MM.1S (cell line): ENCODE measurements at regions not wholly inside any gene's neighbourhood (a gene's known extent, or its start where the extent isn't known, plus 50 kb on each side); places are given as distances from the start of the nearest gene placed in this dataset.

ENCODE experiments used
- DNase-seq: peaks from one replicate; pipeline ENCODE4 v3.0.0-alpha.2; 2015
- H2AFZ ChIP-seq: fragments of 300-600 bp; sonication (generic); 2 replicates; pipeline ENCODE4 v1.6.0; 2016; ENCODE audit warnings: antibody characterized with exemption, low read length
- H3F3A ChIP-seq: fragments of 300-600 bp; sonication (generic); 2 replicates; pipeline ENCODE4 v1.6.1; 2016; ENCODE audit warnings: mild to moderate bottlenecking, antibody characterized with exemption, low read length, moderate library complexity, mixed read lengths; ENCODE audit not compliant: insufficient read depth
- H3K27ac ChIP-seq: fragments of 300-600 bp; sonication (generic); 2 replicates; pipeline ENCODE4 v1.5.1; 2016; ENCODE audit warnings: mild to moderate bottlenecking, low read length
- H3K27me3 ChIP-seq: fragments of 300-600 bp; sonication (generic); replicated peaks from 2 replicates; pipeline ENCODE4 v1.6.0; 2016; ENCODE audit warnings: low read length; ENCODE audit not compliant: insufficient read depth
- H3K36me3 ChIP-seq: fragments of 300-600 bp; sonication (generic); replicated peaks from 2 replicates; pipeline ENCODE4 v1.6.1; 2016; ENCODE audit warnings: mild to moderate bottlenecking, low read length, mixed read lengths; ENCODE audit not compliant: insufficient read depth
- H3K4me1 ChIP-seq: fragments of 300-600 bp; sonication (generic); 2 replicates; pipeline ENCODE4 v1.6.1; 2016; ENCODE audit warnings: low read length, mixed read lengths
- H3K4me2 ChIP-seq: fragments of 300-600 bp; sonication (generic); 2 replicates; pipeline ENCODE4 v1.6.0; 2016; ENCODE audit warnings: low read depth, low read length
- H3K4me3 ChIP-seq: fragments of 300-600 bp; sonication (generic); 2 replicates; pipeline ENCODE4 v1.5.1; 2016; ENCODE audit warnings: low read length, mixed read lengths
- H3K79me2 ChIP-seq: fragments of 300-600 bp; sonication (generic); 2 replicates; pipeline ENCODE4 v1.6.1; 2016; ENCODE audit warnings: mixed run types, low read length, mixed read lengths
- H3K9ac ChIP-seq: fragments of 300-600 bp; sonication (generic); 2 replicates; pipeline ENCODE4 v1.6.1; 2016; ENCODE audit warnings: low read length, mixed read lengths
- H3K9me2 ChIP-seq: fragments of 300-600 bp; sonication (generic); replicated peaks from 2 replicates; pipeline ENCODE4 v1.6.1; 2016; ENCODE audit warnings: mild to moderate bottlenecking, low read length, mixed read lengths; ENCODE audit not compliant: insufficient read depth
- H3K9me3 ChIP-seq: fragments of 300-600 bp; sonication (generic); replicated peaks from 2 replicates; pipeline ENCODE4 v1.6.1; 2016; ENCODE audit warnings: mild to moderate bottlenecking, low read length, mixed read lengths; ENCODE audit not compliant: insufficient read depth
- H4K20me1 ChIP-seq: fragments of 300-600 bp; sonication (generic); 2 replicates; pipeline ENCODE4 v1.6.1; 2016; ENCODE audit warnings: mild to moderate bottlenecking, low read length, moderate library complexity, mixed read lengths; ENCODE audit not compliant: insufficient read depth
- CTCF ChIP-seq: fragments of 300-600 bp; sonication (generic); IDR thresholded peaks from 2 replicates; pipeline ENCODE4 v1.5.1; 2016; ENCODE audit warnings: antibody characterized with exemption, low read length, mixed read lengths
- EZH2 ChIP-seq: fragments of 300-600 bp; sonication (generic); optimal IDR thresholded peaks from 2 replicates; pipeline ENCODE3; 2017; ENCODE audit warnings: low read depth, mild to moderate bottlenecking, antibody characterized with exemption, low read length, mixed read lengths
- EZH2phosphoT487 ChIP-seq: fragments of 300-600 bp; sonication (generic); IDR thresholded peaks from 2 replicates; pipeline ENCODE4 v1.6.1; 2018; ENCODE audit warnings: antibody characterized with exemption, low read length

- no peaks in the 10 kb centered on the region for H3F3A ChIP-seq
- no peaks in the 10 kb centered on the region for H3K4me1 ChIP-seq
- H3K9ac ChIP-seq, result no peak overlapping the region
- DNase-seq, result no peak
- H3K79me2 ChIP-seq, result no peaks in the 10 kb centered on the region
- no peaks in the 10 kb centered on the region for H3K27me3 ChIP-seq
- no peak overlapping the region for H3K4me2 ChIP-seq
- H3K9me2 ChIP-seq, result no peaks in the 10 kb centered on the region
- H4K20me1 ChIP-seq, result no peaks in the 10 kb centered on the region
- TF ChIP-seq EZH2phosphoT487 (no peak), EZH2 (no peak), CTCF (no peak)
- no peak overlapping the region for H3K4me3 ChIP-seq
- no peak overlapping the region for H2AFZ ChIP-seq
- no peaks in the 10 kb centered on the region for H3K36me3 ChIP-seq
- no peak overlapping the region for H3K27ac ChIP-seq
- H3K9me3 ChIP-seq, result no peaks in the 10 kb centered on the region
These were observed 218.5 kb downstream of the SLC6A15 start for GRCh38 chr12:84694116-84694515.

GRCh38 chr12:84692071-84692470 lies 220.5 kb downstream of the SLC6A15 start:
- H4K20me1 ChIP-seq, result no peaks in the 10 kb centered on the region
- no peaks in the 10 kb centered on the region for H3F3A ChIP-seq
- H3K4me3 ChIP-seq, result no peak overlapping the region
- no peaks in the 10 kb centered on the region for H3K4me1 ChIP-seq
- H3K27ac ChIP-seq, result no peak overlapping the region
- H3K79me2 ChIP-seq, result no peaks in the 10 kb centered on the region
- H2AFZ ChIP-seq, result no peak overlapping the region
- H3K27me3 ChIP-seq, result no peaks in the 10 kb centered on the region
- H3K9me2 ChIP-seq, result no peaks in the 10 kb centered on the region
- no peak for DNase-seq
- TF ChIP-seq EZH2 (no peak), CTCF (no peak), EZH2phosphoT487 (no peak)
- H3K9ac ChIP-seq, result no peak overlapping the region
- no peaks in the 10 kb centered on the region for H3K36me3 ChIP-seq
- no peak overlapping the region for H3K4me2 ChIP-seq
- H3K9me3 ChIP-seq, result no peaks in the 10 kb centered on the region

GRCh38 chr12:84691266-84691665 lies 221.3 kb downstream of the SLC6A15 start:
- Histone ChIP-seq H3K4me1 (no peaks in the 10 kb centered on the region), H3K79me2 (no peaks in the 10 kb centered on the region), H3K9me3 (no peaks in the 10 kb centered on the region), H3K4me3 (no peak overlapping the region), H3K4me2 (no peak overlapping the region), H3K27me3 (no peaks in the 10 kb centered on the region), H2AFZ (no peak overlapping the region), H3K27ac (no peak overlapping the region), H4K20me1 (no peaks in the 10 kb centered on the region), H3K36me3 (no peaks in the 10 kb centered on the region), H3F3A (no peaks in the 10 kb centered on the region), H3K9ac (no peak overlapping the region), H3K9me2 (no peaks in the 10 kb centered on the region)
- TF ChIP-seq EZH2, result no peak
- no peak for TF ChIP-seq CTCF
- TF ChIP-seq EZH2phosphoT487, result no peak
- DNase-seq, result no peak
